HG03558 (cell line): ENCODE measurements at regions not wholly inside any gene's neighbourhood (a gene's known extent, or its start where the extent isn't known, plus 50 kb on each side); places are given as distances from the start of the nearest gene placed in this dataset.
"Not testable (repeated sequence)": the region's sequence is repeated elsewhere in the genome, so short reads cannot be mapped to it uniquely, and the experiment has no call there.

Source experiments
- ATAC-seq: cut with Tn5 transposase; IDR thresholded peaks from one replicate; pipeline ENCODE4 v1.9.1; 2021; ENCODE audit warnings: moderate number of reproducible peaks; ENCODE audit not compliant: unreplicated experiment; ENCODE audit errors: extremely low read depth

DNA sequence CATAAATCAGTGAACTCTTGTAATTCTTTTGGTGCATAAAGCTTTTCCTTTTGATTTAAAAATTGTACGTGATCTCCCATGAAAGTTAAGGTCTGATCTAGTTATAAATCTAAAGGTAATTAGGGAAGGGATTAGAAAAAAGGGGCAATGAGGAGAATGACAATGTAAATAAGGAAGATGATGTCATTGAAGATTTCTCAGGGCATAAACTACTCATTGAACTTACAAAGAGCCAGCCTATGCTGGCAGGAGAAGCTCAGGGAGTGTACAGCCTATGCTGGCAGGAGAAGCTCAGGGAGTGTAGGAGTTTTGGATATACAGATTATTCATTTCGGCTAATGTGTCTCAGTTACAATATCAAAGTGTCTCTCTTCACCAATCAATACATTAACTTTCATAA, 1533.5 kb upstream of the ADGRL3 start:
- no peak for ATAC-seq

DNA sequence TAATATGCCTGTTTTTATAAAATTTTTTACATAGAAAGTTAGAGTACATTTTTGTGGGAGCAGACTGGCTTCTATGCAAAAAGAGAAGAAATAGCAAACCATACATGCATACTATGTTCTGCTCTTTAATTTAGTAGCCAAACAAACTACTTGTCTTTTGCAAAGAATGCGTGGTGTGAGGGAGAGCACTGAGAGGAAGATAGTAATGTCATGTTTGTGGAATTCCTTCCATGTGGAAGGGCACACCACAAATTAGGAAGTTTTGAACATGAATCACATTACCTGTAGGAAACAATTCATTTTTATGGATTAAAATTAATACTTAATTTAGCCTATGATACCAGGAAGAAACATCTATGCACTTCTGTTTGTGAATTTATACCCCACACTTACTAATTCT, 1529.1 kb upstream of the ADGRL3 start:
- ATAC-seq: no peak

DNA sequence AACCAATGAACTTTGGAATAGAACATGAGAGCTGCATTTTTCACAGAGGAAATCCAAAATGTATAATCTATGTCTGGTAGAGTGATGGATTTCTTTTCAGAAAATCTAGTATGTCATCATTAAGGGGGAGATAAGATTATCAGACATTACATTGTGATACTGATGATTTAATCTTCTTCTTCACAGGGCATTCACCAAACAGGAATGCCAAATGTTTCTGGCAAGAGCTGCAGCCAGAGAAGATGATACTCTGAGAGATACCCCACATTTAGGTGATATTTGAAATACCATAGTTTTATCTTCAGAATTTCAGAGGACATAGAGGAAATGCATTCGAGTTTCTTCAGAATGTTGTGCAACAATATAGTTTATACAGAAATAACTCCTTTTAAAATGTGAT, 1523.7 kb upstream of the ADGRL3 start:
- no peak for ATAC-seq

DNA sequence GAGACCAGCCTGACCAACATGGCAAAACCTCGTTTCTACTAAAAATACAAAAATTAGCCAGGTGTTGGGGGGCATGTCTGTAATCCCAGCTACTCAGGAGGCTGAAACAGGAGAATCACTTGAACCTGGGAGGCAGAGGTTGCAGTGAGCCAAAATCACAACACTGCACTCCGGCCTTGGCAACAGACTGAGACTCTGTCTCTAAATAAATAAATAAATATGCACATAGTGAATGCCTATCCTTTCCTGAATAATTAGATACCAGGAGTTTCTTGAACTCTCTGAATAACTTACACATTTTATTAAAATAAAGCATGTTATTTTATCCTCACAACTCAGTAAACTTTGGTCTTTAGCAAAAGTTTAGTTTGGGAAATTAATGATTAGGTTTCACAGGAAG, 1523.1 kb upstream of the ADGRL3 start:
- ATAC-seq: not testable (repeated sequence)

DNA sequence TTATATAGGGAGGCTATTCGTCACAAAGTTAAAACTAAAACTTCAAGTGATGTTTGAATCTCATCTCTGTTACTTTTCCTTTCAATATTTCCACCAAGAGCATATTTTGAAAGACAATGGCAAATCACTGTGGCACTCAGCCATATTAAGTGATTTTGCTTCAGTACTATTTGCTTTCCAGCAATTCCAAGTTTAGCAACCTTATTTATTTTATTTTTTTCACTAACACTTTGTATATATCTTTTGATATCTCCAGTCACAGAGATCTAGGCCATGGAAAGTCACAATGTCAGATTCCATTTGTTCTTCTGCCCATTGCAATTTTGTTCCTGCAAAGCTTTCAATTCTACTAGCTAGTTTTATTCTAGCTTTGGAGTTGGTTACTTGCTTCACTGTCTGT, 1514.5 kb upstream of the ADGRL3 start:
- ATAC-seq: no peak

DNA sequence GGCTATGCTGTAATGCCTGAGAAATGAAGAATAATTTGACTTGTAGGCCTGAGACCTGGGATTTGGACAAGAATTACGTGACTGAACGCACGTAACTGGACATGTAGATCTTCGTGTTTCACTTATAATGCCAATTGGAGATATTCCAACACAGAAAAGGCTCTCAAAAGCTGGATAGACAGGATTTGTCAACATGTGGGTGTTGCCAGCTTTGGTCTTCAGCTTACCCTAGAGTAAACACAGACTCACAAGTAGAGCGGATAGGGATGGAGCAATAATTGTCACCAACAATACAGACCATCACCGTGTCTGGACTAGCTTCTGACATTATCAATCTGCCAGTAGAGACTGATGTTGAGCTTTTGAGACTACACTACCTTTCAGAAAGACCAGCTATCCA, 1511.0 kb upstream of the ADGRL3 start:
- ATAC-seq: no peak

DNA sequence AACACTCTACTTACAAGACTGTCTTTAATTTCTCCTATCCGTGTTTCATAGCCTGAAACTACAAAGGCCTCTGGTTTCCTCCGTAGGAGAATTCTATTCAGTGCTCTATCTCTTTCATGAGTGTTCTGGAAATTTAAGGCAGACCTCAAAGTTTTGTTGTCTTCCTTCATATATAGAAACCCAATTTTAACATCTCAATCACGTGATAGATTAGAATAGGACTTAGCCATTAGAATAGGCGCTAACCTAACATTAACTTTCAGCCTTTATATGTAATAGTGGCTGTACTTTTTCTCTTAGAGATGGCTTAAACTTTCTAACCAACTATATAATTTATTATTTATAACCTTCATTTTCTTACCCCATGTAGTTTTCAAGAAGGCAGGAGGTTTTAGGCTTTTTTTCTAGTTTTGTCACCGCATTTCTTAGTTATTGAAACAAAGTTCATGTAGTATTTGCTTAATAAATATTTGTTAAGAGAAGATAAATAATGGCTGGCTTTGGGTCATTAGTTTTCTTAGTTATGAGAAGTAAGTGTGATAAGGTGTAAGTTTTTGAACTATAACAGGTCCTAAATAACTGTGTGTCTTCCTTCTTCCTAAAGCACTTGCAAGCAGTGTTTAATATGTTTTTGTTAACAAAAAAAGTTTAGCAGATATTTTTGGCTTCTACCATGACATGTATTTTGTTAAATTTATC, 1504.6 kb upstream of the ADGRL3 start:
- no peak for ATAC-seq

DNA sequence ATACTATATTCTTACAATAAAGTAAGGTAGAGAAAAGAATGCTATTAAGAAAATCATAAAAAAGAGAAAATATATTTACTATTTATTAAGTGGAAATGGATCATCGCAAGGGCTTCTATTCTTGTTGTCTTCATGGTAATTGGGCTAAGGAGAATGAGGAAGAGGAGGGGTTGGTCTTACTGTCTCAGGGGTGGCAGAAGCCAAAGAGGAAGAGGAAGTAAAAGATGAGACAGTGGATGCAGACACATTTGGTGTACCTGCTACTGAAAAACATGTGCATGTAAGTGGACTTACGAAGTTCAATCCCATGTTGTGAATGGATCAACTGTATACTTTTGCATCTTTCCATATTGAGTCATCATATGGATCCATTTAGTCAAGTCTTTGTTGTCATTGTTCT, 1502.1 kb upstream of the ADGRL3 start:
- ATAC-seq: no peak

DNA sequence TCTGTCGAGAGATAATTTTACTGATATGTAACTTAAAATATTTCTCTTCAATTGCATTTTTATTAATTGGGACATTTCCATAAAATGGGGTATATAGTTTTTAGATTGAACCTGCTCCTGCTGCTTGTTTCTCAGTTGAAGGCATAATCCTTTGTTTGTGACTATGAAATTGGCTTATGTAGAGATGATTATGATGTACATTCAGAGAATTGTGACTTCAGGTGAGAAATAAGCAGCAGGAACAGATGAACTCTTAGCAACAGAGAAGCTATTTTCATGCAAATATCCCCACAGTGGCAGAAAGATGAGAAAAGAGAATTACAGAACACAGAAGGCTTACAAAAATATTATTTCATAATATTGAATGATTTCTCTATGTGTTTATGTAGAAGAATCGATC, 1499.5 kb upstream of the ADGRL3 start:
- ATAC-seq: no peak

DNA sequence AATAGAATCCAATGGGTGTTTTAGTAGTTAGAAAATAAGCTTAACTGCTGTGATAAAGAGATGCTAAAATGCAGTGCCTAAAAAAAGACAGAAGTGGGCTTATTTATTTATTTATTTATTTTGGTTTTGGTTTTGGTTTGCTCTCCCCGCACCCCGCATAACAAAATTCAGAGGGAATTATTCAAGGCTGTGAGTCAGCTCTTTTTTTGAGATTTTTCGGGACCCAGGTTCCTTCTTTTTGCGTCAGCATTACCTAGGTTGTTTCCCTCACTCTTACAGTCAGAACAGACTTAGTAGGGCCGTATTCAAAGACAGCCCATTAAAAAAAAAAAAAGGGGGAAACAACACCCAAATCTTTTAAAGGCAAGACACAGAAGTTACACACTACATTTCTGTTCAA, 1495.5 kb upstream of the ADGRL3 start:
- ATAC-seq: no peak

DNA sequence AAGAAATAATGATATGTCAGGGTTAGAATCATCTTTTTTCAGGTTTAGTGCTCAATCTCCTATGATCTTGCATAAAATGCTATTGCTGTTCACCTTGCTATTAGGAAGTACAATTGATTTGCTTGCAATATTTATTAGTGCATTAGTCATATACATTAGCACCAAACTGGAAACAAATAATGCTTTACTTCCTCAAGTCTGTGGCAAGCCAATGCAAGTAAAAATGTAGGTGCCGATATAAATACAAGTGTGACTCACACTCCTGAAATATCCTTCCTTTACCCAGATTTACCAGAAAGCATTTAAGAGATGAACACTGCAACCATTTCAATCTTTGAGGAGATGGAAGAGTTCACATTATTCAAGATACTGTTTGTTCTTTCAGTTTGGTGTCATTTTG, 1487.7 kb upstream of the ADGRL3 start:
- ATAC-seq: no peak

DNA sequence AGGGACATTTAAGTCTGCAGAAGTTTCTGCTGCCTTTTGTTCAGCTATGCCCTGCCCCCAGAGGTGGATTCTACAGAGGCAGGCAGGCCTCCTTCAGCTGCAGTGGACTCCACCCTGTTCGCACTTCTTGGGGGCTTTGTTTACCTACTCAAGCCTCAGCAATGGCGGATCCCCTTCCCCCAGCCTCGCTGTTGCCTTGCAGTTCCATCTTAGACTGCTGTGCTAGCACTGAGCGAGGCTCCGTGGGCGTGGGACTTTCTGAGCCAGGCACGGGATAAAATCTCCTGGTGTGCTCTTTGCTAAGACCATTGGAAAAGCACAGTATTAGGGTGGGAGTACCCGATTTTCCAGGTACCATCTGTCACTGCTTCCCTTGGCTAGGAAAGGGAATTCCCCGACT, 1475.8 kb upstream of the ADGRL3 start:
- ATAC-seq: not testable (repeated sequence)

DNA sequence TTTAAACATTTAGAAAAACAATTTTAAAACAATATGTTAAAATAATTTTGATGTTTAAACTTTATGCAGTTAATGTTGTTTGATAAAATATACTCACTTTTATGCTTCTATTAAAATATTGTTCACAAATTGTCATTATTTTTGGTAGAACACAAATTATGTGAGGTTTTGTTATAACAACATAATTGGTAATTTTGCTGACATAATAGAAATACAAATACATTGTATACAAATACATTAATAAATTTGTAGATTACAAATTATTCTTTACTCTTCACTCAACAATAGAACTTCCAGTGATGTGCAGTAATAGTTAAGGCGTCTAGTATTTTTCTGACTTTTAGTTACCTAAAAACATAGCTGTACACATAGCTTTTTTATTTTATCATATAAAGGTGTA, 1472.4 kb upstream of the ADGRL3 start:
- no peak for ATAC-seq

DNA sequence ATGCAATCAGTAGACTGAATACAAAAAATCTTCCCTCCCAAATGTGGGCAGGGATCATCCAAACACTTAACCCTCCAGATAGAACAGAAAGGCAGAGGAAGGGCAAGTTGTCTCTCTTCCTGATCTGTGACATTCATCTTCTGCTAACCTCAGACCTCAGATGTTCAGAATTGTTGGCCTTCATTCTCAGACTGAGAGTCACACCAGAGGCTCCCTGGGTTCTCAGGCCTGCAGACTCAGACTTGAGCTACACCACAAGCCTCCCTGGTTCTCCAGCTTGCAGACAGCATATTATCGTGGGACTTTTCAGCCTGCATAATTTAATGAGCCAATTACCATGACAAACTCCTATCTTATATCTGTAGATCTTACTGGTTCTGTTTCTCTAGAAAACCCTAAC, 1471.6 kb upstream of the ADGRL3 start:
- ATAC-seq: no peak

DNA sequence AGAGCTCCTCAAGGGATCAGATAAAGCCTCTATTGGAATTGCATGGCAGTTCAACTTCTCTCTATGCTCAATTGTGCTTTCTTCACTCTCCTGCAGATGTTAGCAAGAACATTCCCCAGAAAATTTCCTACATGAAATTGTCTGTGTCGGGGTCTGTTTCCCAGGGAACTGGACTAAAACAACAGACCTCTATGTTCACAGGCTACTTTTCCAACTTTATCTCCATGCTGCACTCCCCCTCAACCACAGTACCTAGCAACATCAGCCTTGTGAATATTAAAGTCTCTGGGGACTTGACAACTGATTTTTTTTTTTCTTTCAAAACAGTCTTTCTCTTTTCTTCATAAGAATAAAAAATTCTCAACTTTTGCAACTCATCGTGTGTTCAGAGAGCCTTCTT, 1470.8 kb upstream of the ADGRL3 start:
- ATAC-seq: no peak

DNA sequence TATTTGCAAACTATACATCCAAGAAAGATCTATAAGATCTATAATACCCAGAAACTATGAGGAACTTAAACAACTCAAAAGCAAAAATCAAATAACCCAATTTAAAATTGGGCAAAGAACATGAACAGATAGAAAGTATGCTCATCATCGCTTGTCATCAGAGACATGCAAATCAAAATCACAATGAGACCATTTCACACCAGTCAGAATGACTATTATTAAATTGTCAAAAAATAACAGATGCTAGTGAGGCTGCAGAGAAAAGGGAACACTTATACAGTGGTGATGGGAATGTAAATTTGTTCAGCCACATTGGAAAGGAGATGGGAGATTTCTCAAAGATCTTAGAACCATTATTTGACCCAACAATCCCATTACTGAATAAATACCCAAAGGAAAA, 1451.7 kb upstream of the ADGRL3 start:
- ATAC-seq: no peak

DNA sequence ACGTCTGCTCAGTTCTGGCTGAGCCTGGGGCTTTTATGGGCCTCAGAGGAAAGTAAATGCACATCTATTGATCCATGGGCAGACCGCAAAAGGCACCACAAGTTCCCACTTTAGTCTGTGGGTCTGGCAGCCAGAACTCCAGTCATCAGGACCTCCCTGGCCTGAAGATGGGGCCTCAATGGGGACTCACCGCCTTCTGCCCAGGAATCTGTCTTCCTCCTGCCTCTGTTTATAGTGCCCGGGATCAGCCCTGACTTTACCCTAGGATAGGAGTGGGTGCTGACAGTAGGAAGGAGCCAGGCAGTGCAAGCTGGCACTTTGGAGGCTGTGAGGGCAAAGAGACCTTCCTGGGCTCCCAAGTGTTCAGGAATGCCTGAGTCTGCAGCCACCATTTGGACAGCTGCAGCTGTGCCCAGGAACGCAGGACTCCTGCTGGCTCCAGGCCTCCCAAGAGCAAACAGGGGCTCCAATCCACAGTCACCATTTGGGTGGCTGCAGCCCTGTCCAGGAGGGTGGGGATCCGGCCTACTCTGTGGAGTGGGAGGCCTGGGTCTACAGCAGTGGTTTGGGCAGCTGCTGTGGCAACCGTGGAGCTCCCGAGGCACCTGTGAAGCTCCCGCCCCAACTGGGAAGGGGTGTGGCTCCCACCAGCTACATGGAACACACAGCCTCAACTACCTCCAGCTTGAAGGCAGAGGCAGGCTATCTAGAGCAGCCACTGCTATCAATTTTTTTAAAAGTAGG, 1440.9 kb upstream of the ADGRL3 start:
- ATAC-seq: no peak

DNA sequence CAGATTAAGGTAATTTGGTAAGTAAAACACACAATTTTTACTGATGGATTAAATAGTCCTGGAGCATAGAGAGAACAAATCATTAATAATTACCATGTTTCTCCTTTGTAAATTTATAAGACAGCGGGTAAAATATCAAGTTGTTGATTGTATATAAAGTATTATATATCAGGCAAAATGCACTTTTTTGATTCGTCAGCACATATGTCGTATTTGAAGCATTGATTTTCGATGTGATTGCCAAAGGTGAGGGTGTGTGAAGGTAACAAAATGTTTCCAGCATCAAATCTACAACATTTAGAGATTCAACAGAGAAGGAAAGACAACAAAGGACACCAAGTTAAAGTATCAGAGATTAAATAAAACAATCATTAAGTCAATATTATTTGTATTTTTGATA, 1437.8 kb upstream of the ADGRL3 start:
- no peak for ATAC-seq

DNA sequence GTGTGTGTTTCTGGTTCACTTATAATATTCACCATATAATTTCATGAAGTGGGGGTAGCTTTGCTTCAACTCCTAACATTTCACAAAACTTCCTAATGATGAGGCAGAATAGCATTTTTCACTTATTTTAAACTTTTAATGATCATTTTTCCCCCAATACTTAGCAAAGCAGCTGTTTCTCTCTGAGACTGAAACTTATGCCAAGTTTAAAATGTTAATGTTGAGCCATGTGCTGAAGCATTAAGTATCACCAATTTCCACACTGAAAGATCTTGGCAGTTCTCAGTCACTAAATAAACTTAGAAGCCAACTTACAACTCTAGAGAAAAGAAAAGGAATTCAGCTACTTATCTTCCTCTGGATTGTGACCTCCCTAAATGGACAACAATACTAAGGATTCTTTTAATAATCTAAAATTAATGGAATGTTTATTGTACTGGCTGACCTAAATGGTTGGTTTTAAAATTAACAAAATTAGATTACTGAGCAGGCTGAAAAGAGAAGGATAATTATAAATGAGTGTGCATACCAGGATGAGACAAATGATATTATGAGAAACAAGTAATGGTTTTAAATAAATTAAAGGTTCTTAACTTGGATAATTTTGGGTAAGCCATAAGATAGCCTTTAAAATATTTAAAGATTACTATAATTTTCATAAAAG, 1429.4 kb upstream of the ADGRL3 start:
- no peak for ATAC-seq

DNA sequence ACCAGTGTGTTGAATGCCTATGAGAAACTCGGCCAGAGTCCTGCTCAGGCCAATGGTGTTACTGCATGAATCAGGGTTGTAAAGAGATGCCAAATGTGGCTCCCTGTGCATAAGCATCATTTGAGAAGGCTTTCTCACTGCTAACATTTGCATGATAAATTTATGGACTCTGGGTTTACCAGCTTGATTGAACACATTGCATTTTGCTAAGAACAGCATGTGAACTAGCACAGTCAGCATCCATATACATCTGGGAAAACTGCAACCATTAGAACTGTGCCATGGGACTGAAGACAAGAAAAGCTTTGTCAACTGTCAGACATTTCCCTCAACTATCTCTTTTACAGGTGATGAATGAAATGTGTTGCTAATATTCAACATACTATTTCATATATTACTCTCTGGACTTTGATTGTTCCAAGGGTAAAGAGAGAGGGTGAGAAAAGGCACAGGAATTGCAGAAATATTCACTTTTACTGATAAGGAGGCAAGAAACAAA, 1427.4 kb upstream of the ADGRL3 start:
- ATAC-seq: no peak

DNA sequence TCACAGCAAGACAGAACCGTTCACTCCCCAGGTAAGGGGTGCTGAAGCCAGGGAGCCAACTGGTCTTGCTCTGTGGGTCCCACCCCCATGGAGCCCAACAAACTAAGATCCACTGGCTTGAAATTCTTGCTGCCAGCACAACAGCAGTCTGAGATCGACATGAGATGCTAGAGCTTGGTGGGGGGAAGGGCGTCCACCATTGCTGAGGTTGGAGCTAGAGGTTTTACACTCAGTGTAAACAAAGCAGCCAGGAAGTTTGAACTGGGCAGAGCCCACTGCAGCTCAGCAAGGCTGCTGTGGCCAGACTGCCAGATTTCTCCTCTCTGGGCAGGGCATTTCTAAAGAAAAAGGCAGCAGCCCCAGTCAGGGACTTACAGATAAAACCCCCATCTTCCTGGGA, 1419.9 kb upstream of the ADGRL3 start:
- ATAC-seq: not testable (repeated sequence)
